HEK293T (cell line): ENCODE measurements at regions not wholly inside any gene's neighbourhood (a gene's known extent, or its start where the extent isn't known, plus 50 kb on each side); places are given as distances from the start of the nearest gene placed in this dataset.

Experiments used
- CTCF ChIA-PET: fragments of 350-600 bp; formaldehyde crosslinking; extraction: SDS; loops from one replicate; lab custom pipeline; 2021; ENCODE audit warnings: antibody characterized with exemption, inconsistent platforms; lab: Yijun Ruan, JAX
- POLR2A ChIA-PET: fragments of 350-600 bp; formaldehyde crosslinking; extraction: SDS; loops from one replicate; lab custom pipeline; 2020; ENCODE audit warnings: antibody characterized with exemption, inconsistent platforms; lab: Yijun Ruan, JAX
- DNase-seq: peaks from one replicate; pipeline ENCODE4 v3.0.0; 2012; ENCODE audit warnings: mixed read lengths; ENCODE audit errors: extremely low spot score
- ARNT ChIP-seq: fragments of 450-650 bp; IDR thresholded peaks from 2 replicates; pipeline ENCODE4 v1.6.1; 2017; ENCODE audit warnings: mild to moderate bottlenecking
- BHLHE40 ChIP-seq: fragments of 450-650 bp; IDR thresholded peaks from 2 replicates; pipeline ENCODE4 v1.6.1; 2016; ENCODE audit warnings: mild to moderate bottlenecking, moderate library complexity, borderline replicate concordance
- CTBP1 ChIP-seq: fragments of 450-650 bp; IDR thresholded peaks from 2 replicates; pipeline ENCODE4 v1.6.1; 2016; ENCODE audit warnings: borderline replicate concordance
- ELF4 ChIP-seq: fragments of 450-650 bp; IDR thresholded peaks from 2 replicates; pipeline ENCODE4 v1.6.1; 2017; ENCODE audit warnings: antibody characterized with exemption
- FOXA1 ChIP-seq: fragments of 450-650 bp; IDR thresholded peaks from 2 replicates; pipeline ENCODE4 v1.6.1; 2016; ENCODE audit warnings: mild to moderate bottlenecking
- FOXK2 ChIP-seq: fragments of 450-650 bp; IDR thresholded peaks from 2 replicates; pipeline ENCODE4 v1.6.1; 2016; ENCODE audit warnings: mild to moderate bottlenecking
- FOXM1 ChIP-seq: fragments of 450-650 bp; IDR thresholded peaks from 2 replicates; pipeline ENCODE4 v1.6.1; 2017; ENCODE audit warnings: mild to moderate bottlenecking, borderline replicate concordance
- HDGF ChIP-seq: fragments of 450-650 bp; IDR thresholded peaks from 2 replicates; pipeline ENCODE4 v1.6.1; 2017; ENCODE audit warnings: antibody characterized with exemption, borderline replicate concordance
- L3MBTL2 ChIP-seq: fragments of 450-650 bp; conservative IDR thresholded peaks from 2 replicates; pipeline ENCODE4 v1.6.1; 2016; ENCODE audit warnings: mild to moderate bottlenecking
- LEF1 ChIP-seq: fragments of 450-650 bp; IDR thresholded peaks from 2 replicates; pipeline ENCODE4 v1.6.1; 2017; ENCODE audit warnings: mild to moderate bottlenecking, borderline replicate concordance
- NFRKB ChIP-seq: fragments of 450-650 bp; IDR thresholded peaks from 2 replicates; pipeline ENCODE4 v1.6.1; 2016; ENCODE audit warnings: mild to moderate bottlenecking, moderate library complexity
- SP1 ChIP-seq: fragments of 450-650 bp; IDR thresholded peaks from 2 replicates; pipeline ENCODE4 v1.6.1; 2017
- SUZ12 ChIP-seq: fragments of 450-650 bp; IDR thresholded peaks from 2 replicates; pipeline ENCODE4 v1.6.1; 2016; ENCODE audit warnings: mild to moderate bottlenecking
- TARDBP ChIP-seq: fragments of 450-650 bp; IDR thresholded peaks from 2 replicates; pipeline ENCODE4 v1.6.1; 2016
- ZNF384 ChIP-seq: fragments of 450-650 bp; IDR thresholded peaks from 2 replicates; pipeline ENCODE4 v1.6.1; 2016
- TF ChIP-seq, protein P1 (sequence below): fragments of 450-650 bp; IDR thresholded peaks from 2 replicates; pipeline ENCODE4 v1.6.1; 2016

DNA sequence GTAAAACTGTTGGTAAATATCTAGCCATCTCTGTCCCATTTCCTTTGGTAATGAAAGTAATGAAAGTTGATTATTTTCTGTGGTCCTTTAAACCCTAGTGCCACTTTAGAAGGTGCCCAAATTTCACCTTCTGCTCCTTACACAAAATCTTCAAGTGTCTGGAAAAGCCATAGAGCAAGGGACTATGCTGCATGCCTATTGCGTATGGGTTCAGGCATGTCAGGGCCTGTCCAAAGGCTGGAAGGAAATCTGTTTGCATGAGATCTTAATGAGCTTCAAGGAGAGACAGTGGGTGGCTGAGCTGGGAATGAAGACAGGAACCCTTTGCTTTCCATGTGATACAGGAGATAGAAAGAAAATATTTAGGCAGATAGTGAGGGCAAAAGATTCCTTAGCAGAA, 66.6 kb upstream of the CCN6 start:
- DNase-seq = no peak
- ChIA-PET POLR2A (no interaction called here), CTCF (interaction anchor here (0.6 to 0.8 kb wide), 2 partner anchors 261 to 1108 kb away, joined by 3 read pairs; no protein-coding TSS in a partner anchor)
- TF ChIP-seq, protein P1, sequence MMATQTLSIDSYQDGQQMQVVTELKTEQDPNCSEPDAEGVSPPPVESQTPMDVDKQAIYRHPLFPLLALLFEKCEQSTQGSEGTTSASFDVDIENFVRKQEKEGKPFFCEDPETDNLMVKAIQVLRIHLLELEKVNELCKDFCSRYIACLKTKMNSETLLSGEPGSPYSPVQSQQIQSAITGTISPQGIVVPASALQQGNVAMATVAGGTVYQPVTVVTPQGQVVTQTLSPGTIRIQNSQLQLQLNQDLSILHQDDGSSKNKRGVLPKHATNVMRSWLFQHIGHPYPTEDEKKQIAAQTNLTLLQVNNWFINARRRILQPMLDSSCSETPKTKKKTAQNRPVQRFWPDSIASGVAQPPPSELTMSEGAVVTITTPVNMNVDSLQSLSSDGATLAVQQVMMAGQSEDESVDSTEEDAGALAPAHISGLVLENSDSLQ = no peak
- TF ChIP-seq L3MBTL2 (peak; percentile 55; the same call in 1 of the 2 replicates), FOXK2 (no peak)

DNA sequence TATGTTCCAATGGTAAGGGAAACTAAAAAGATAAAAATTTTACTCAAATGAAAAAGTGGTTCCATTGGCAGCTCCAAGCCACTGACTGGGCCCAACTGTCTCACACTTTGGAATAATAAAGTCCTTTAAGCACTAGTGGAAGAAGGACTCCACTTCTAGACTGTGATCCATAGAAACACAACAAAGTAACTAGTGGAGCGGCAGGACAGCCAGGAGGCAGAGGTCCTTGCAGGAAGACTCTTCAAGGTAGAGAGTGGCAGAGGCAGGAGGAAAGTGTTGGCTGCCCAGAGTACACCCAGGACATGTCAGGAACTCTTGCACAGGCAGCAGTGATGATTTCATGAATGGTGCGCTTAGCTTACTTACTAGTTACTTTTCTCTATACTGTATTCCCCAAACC, 65.0 kb upstream of the CCN6 start:
- TF ChIP-seq L3MBTL2 = no peak
- no peak for TF ChIP-seq ZNF384
- TF ChIP-seq LEF1 = no peak
- no peak for TF ChIP-seq TARDBP
- no peak for TF ChIP-seq HDGF
- TF ChIP-seq ARNT = no peak
- no peak for TF ChIP-seq FOXM1
- TF ChIP-seq CTBP1 = no peak
- TF ChIP-seq FOXK2 = no peak
- TF ChIP-seq FOXA1 = no peak
- no peak for TF ChIP-seq BHLHE40
- TF ChIP-seq, protein P1 = no peak
- TF ChIP-seq ELF4 = no peak
- no peak for TF ChIP-seq NFRKB
- no peak for TF ChIP-seq SUZ12
- no peak for TF ChIP-seq SP1
- ChIA-PET POLR2A (no interaction called here), CTCF (interaction anchor here (0.7 kb wide), 1 partner anchor 279 kb away, joined by 3 read pairs; no protein-coding TSS in a partner anchor)
- DNase-seq = no peak

DNA sequence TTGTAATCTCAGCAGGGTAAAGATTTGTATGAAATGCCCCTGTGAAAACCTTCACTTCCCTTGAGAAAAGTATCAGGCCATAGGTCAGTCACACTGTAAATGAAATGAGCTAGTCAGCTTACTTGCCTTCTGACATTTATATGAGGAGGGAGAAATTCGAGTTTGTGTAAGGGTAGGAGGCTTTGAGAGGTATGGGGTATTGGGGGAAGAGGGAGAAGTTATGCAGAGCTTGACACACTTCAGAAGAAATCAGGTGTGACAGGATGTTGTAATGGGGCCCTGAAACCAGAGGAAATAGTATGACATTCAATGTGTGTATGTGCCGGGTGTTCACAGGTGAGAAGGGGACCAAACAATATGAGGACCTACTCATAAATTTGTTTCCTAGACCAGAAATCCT, 64.2 kb upstream of the CCN6 start:
- no peak for DNase-seq
- TF ChIP-seq SP1 (no peak), FOXM1 (no peak), LEF1 (no peak), L3MBTL2 (no peak), FOXK2 (no peak), ZNF384 (no peak), NFRKB (no peak), TARDBP (no peak), ARNT (no peak), SUZ12 (no peak), BHLHE40 (no peak), FOXA1 (no peak), CTBP1 (no peak), HDGF (no peak), ELF4 (no peak)
- TF ChIP-seq, protein P1 = no peak
- ChIA-PET POLR2A (no interaction called here), CTCF (interaction anchor here (0.7 kb wide), 1 partner anchor 280 kb away, joined by 3 read pairs; no protein-coding TSS in a partner anchor)

DNA sequence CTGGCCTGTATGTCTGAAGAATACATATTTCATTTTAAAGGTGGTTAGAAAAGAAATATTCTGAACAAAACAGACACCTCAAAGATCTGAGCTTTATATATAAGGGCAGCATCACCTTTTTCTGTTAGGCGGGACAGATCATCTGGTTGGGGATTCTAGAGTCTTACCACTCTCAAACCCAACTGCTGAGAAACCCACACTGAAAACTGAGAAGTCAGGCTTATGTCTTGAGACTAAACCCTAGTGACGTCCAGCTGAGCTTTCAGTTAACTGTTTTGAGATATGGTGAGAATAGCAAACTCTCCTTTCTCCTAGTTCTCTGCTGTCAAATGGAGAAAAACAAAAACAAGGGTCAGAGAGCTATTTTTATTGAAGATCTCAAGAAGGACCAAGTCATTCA, 63.7 kb upstream of the CCN6 start:
- CTCF ChIA-PET = no interaction called here
- POLR2A ChIA-PET = no interaction called here
- no peak for DNase-seq

DNA sequence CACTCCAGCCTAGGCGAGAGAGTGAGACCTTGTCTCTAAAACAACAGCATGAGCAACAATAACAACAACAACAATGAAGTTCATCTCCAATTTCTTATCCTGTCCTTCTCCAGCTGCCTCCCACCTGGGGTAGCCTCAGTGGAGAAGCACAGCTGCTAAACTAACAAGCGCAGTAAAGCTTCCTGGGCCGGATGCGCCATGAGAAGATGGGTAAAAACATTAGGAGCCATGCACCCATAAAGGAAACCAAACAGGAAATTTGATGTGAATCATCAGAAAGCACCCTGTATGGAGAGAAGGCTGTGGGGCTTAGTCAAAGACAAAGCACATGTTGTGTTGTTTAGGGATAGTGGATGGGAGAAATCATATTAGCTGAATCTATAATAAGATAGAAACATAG, 61.1 kb upstream of the CCN6 start:
- TF ChIP-seq SUZ12 (no peak), BHLHE40 (no peak), SP1 (no peak), HDGF (no peak), FOXK2 (no peak)
- CTCF ChIA-PET = no interaction called here
- POLR2A ChIA-PET = no interaction called here
- no peak for DNase-seq

More for the DNA sequence above, 63.7 kb upstream of the CCN6 start:
- TF ChIP-seq, protein P1 = no peak
- TF ChIP-seq SUZ12 (no peak), CTBP1 (no peak), ELF4 (no peak), FOXM1 (no peak), FOXA1 (no peak), FOXK2 (no peak)

DNA sequence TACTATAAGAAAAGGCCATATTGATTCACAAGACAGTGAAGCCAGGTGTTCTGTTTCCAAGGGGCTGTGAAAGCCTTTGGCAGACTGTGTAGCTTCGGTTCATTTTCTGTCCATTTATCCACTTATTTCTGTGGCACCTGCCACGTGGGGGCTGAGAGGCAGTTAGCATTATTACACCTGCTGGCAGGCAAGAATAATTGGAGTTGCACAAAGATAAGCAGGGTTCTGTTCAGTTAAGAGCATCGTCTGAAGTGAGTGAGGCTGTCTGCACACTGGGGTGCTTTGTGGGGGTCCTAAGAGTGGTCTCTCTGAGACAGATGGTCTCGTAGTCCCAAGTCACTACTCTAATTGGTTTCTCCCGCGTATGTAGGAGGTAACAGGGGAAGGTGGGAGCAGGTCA, 60.6 kb upstream of the CCN6 start:
- POLR2A ChIA-PET = no interaction called here
- TF ChIP-seq SP1 (no peak), LEF1 (no peak), ARNT (no peak), TARDBP (no peak), SUZ12 (no peak), NFRKB (no peak), BHLHE40 (no peak), CTBP1 (no peak), HDGF (no peak), FOXM1 (no peak), FOXK2 (no peak), ELF4 (no peak), L3MBTL2 (no peak), FOXA1 (no peak), ZNF384 (no peak)
- TF ChIP-seq, protein P1 = no peak
- CTCF ChIA-PET = no interaction called here
- no peak for DNase-seq
